ENCODE measurements at regions not wholly inside any gene's neighbourhood (a gene's known extent, or its start where the extent isn't known, plus 50 kb on each side); places are given as distances from the start of the nearest gene placed in this dataset.

DNA sequence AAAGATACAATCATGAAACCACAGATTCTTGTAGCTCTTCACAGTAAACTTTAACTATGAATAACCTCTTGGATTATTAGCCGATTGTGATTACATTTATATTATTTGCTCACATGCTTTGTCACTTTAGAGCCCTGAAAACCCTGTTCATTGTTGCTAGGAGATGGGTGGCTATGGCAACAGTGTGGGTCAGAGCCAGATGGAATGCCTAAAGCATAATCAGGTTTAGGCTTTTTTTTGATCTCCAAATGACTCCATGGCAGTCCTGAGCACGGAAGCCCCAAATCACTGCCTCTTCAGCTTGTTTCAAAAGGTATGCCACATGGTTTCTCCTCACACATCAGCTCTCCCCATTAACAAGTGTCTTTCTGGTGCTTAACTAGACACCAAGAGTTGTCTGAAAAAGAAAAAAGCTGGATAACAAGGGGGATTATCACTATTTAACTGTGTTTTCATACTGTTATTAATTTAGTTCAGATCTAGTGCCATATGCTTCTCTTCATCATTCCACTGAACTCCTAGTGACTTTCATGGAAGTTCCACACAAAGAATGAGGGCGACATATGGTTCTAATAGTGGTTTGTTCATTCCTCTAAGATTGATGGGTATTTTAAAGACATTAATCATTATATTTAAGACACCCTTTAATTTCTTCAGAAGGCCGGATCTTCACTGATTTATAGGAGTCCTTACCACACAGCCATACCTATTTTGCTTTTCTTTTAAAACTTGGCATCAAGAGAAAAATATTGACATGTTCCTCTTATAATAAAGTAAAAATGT lies 88.8 kb upstream of the PAM start:
- Histone ChIP-seq H2BK5ac (ENCODE audit: low read depth, low read length, poor library complexity, severe bottlenecking) (no peak overlapping the region), H4K5ac (ENCODE audit: low read depth, low read length) (no peak overlapping the region), H3K79me1 (ENCODE audit: low read depth in 1 of 2, low read length in 2 of 2) (no peaks in the 10 kb centered on the region), H4K91ac (ENCODE audit: insufficient read depth, low read depth, low read length) (no peak overlapping the region), H2BK120ac (ENCODE audit: low read depth, low read length) (no peak overlapping the region), H2AK5ac (ENCODE audit: low read depth, low read length) (no peak overlapping the region), H3K18ac (ENCODE audit: low read depth, low read length) (no peak overlapping the region), H3K56ac (ENCODE audit: extremely low read depth, insufficient read depth, low read length) (no peak overlapping the region), H3K36me3 (ENCODE audit: control insufficient read depth, insufficient read depth, low read length) (no peaks in the 10 kb centered on the region), H3K9ac (ENCODE audit: low read depth, low read length) (no peak overlapping the region), H3K4me2 (ENCODE audit: low read depth, low read length) (no peak overlapping the region), H3K27me3 (ENCODE audit: control insufficient read depth, insufficient read depth, low read length) (peaks cover 7% of the 10 kb centered on the region; the same call in 1 of the 2 replicates), H3K14ac (replicated peaks; ENCODE audit: low read depth, low read length) (no peak overlapping the region), H3K9me3 (ENCODE audit: control insufficient read depth, insufficient read depth, low read length) (no peaks in the 10 kb centered on the region), H3K27ac (ENCODE audit: insufficient read depth, low read length) (no peak overlapping the region), H3K23ac (ENCODE audit: low read depth, low read length) (no peak overlapping the region), H4K20me1 (ENCODE audit: insufficient read depth, low read length) (no peaks in the 10 kb centered on the region), H3K4ac (ENCODE audit: low read depth, low read length) (no peak overlapping the region), H2AFZ (replicated peaks; ENCODE audit: low read length, poor library complexity) (no peak overlapping the region), H2AK9ac (replicated peaks; ENCODE audit: low read depth, low read length, poor library complexity) (peak overlapping the region; percentile 34), H4K8ac (ENCODE audit: low read depth in 2 of 2, low read length in 2 of 2) (no peak overlapping the region), H3K4me3 (ENCODE audit: insufficient read depth, low read depth, low read length) (no peak overlapping the region), H3K9me1 (ENCODE audit: insufficient read depth, low read length) (no peaks in the 10 kb centered on the region), H2BK15ac (ENCODE audit: low read depth, low read length) (no peak overlapping the region), H2BK20ac (ENCODE audit: low read depth, low read length) (no peak overlapping the region), H3K4me1 (ENCODE audit: control insufficient read depth, insufficient read depth, low read length) (0 out of 2 replicates have a peak, but pooled peaks cover 2% of the 10 kb centered on the region)
- BruUV-seq (replicated peaks) = no TSS peak
- DNase-seq (no peak), ATAC-seq (ENCODE audit: low read depth) (no peak)
- in situ Hi-C loops (cut with MboI; ENCODE audit: low sequenced_read_pairs) = no loop called here
- CTCF ChIA-PET = interaction anchor here (0.7 kb wide), 1 partner anchor 15 kb away, joined by 3 read pairs; no protein-coding TSS in a partner anchor
- intact Hi-C loops (cut with micrococcal nuclease) = no loop called here
- dilution Hi-C loops (cut with HindIII; ENCODE audit: low sequenced_read_pairs, unreplicated experiment) = no loop called here
- POLR2A ChIA-PET (ENCODE audit: unreplicated experiment) = no interaction called here
- no CpG with 5 or more reads among the region's 4 CpGs for WGBS, 2 experiments (ENCODE audit: extremely low coverage in 2 of 2, insufficient read length in 1 of 2)
- TF ChIP-seq POLR2A (IDR thresholded peaks at IDR 0.05; ENCODE audit: low read depth, low read length) (no peak), CHD1 (IDR thresholded peaks at IDR 0.05; ENCODE audit: low read depth, low read length) (no peak), FOS (IDR thresholded peaks at IDR 0.05; ENCODE audit: low read depth, low read length) (no peak), MXI1 (IDR thresholded peaks at IDR 0.05; ENCODE audit: borderline replicate concordance, low read depth, low read length) (no peak)
- TF ChIP-seq, protein P1, sequence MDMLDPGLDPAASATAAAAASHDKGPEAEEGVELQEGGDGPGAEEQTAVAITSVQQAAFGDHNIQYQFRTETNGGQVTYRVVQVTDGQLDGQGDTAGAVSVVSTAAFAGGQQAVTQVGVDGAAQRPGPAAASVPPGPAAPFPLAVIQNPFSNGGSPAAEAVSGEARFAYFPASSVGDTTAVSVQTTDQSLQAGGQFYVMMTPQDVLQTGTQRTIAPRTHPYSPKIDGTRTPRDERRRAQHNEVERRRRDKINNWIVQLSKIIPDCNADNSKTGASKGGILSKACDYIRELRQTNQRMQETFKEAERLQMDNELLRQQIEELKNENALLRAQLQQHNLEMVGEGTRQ (IDR thresholded peaks at IDR 0.05; ENCODE audit: low read depth, low read length) = no peak
- TF ChIP-seq, protein P2, sequence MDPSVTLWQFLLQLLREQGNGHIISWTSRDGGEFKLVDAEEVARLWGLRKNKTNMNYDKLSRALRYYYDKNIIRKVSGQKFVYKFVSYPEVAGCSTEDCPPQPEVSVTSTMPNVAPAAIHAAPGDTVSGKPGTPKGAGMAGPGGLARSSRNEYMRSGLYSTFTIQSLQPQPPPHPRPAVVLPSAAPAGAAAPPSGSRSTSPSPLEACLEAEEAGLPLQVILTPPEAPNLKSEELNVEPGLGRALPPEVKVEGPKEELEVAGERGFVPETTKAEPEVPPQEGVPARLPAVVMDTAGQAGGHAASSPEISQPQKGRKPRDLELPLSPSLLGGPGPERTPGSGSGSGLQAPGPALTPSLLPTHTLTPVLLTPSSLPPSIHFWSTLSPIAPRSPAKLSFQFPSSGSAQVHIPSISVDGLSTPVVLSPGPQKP (IDR thresholded peaks at IDR 0.05; ENCODE audit: borderline replicate concordance, low read depth, low read length) = no peak

Data from IMR-90 (cell line).